GM18858 (cell line): ENCODE measurements at regions not wholly inside any gene's neighbourhood (a gene's known extent, or its start where the extent isn't known, plus 50 kb on each side); places are given as distances from the start of the nearest gene placed in this dataset.

Experiments
- ATAC-seq: cut with Tn5 transposase; IDR thresholded peaks from one replicate; pipeline ENCODE4 v1.9.1; 2021; ENCODE audit not compliant: unreplicated experiment

DNA sequence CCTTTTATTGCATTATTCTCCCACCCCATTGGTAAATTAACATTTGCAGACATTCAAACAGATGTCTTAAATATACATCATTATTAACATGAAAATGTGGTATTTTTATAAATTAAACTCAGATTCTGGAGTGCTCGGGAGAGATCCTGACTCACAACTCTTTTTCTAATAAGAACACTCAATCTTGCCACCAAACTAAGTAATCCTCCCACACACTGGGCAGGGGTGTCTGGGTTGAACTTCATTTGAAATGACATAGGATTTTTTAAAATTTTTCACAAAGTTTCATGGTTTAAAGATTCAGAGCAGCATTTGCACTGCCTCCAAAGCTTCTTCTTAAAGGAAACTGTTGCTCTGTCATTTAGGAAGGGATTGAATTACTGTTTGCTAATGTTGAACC is 754.3 kb downstream of the MECOM start:
- ATAC-seq, result no peak

DNA sequence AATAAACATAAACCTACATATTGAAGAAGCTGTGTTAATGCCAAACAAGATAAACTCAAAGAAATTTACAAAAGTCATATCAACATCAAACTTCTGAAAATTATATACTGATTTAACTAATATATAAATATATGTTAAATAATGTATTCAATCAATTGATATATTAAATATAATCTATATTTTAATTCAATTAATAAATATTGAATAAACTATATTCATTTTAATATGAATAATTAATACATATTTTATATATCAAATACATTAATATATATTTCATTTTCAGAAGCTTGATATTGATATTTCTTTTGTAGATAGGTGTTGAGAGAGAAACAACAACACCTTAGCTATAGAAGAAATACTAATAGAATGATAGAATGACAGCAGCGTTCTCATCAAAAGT is 768.1 kb downstream of the MECOM start:
- ATAC-seq, result no peak

DNA sequence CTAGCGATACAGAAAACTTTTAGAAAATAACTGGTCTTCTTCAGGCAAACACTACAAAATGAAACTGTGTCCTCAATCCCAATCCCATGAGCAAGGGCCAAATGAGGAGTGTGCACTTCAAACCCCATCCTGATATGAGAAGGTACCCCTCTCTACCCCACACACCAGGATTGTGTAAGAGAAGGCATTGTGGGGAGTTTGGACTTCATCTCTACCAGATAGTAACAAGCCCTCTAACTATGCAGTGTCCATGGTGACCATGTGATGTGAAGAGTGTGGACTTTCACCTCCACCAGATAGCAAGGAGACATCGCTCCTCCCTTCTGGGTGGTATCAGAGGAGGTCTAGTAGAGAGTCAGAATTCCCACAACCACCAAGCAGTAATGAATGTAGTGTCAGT is 769.3 kb downstream of the MECOM start:
- no peak for ATAC-seq

DNA sequence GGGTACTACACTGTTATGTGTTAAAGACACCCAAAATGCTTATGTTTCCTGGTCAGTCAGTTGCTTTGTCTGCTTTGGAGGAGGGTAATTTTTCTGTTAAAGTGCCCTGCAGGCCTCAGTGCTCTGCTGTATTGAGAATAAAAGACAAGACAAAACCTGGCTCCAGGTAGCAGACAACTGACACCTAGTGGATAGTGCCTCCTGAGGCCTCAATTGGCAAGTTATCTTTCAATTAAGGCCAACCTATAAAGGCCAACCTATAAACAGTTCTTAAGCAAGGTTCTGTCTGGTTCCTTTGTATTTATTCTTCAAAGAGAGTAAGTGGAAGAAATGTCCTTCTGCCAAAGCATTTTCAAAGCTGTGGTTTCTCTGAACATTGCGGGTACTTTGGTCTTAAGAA is 773.8 kb downstream of the MECOM start:
- no peak for ATAC-seq

DNA sequence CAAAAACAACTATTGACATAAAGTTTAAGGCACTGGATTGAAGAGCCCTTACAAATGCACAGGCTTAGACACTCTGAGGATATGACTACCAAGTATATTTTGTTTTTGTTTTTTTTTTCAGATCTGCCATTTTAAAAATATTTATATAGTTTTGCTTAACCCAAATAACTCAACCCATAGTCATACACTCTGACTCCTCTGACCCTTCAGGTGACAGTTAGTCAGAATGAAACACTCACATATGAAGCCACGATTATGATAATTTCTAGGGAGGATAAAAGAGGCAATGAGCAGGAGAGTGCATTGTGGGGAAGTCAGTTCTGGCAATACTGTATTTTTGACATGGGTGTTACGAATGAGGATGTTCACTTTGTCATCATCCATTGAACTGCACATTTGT is 774.7 kb downstream of the MECOM start:
- ATAC-seq, result no peak

DNA sequence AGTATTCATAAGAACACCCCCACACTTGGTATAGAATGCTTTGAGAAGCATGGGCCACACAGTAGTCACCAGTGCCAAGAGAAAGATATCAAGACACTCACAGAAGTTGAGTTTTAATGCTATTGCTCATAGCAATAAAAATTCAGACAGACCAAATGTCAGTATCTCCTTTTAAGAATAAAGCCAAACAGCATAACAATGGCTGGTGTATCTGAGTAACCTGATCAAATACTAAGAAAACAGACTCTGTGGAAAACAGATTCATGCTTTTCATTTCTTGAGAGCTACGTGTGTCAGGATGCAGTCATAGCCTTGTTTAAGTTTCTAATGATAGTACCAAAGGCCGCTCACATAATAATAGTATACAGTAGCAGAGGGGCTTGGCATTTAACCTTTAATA is 778.5 kb downstream of the MECOM start:
- ATAC-seq, result no peak

DNA sequence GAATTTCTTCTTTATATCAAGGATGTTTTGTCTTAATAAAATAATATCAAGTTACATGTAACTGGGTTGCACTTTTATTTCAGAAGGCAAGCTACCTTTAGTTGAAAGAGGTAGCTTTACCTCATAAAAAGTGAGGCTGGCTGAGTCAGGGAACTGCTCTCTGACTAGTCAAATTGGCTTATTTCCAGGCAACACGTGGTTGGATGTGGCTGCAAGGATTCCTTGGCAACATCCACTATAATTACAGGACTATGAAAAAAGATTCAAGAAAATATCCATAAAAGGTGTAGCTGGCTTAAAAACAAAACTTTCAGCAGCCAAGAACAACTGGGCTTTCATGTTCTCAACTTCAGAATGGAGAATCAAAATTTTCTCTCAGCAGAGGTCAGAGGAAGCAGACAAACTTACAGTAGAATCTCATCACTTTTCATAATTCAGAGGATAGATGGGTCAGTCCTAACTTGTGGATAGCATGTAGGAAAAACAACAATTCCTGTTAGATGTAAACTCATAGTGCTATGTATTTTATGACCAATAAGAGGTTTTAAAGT is 779.1 kb downstream of the MECOM start:
- no peak for ATAC-seq

DNA sequence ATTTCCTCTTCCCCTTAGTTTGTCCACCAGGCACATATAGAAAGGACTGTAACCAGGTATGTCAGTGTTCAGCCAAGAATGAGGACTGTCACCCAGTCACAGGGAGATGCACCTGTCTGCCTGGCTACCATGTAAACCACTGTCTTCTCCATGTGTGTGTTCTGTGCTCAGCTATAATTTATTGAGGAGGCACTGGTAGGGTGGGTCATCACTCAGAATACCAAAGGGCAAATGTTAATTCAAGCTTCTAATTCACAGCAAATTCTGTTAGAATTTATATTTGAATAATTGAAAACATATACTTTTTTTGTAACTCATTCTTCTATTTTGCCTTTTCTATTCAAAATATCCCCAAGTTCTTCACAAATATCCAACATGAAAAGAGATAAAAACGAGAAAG is 780.4 kb downstream of the MECOM start:
- no peak for ATAC-seq

DNA sequence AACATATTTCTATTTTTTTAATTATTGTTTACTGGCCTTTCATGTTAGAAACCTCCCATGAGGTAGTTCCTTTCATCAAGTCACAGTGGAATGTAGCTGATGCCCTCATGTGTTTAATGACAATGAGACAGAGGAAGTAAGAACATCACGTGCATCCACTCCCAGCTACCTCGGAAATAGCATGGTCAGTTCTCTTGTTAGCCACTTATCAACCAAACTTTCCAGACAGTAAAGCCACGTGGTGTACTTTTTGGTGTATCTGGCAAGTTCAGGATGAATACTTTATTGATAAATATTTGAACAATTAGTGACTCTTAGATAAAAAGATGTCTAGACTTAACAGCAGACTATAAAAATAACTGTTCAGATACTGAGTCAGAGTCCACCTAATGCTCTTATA is 781.7 kb downstream of the MECOM start:
- no peak for ATAC-seq

DNA sequence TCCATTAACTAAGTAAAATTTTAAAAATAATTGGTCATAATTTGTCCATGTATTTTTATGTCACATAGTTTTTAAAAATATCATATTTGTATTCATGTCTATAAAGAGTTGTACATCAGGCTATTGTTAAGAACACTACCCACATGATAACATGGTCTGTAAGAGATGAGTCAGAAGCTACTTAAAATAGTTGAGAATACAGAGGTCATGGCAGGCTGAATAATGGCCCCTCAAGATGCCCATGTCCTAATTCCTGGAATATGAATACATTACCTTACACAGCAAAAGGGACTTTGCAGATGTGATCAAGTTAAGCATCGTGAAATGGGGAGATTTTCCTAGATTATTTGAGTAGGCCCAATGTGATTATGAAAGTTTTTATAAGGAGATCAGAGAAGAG is 782.9 kb upstream of the GOLIM4 start:
- no peak for ATAC-seq

DNA sequence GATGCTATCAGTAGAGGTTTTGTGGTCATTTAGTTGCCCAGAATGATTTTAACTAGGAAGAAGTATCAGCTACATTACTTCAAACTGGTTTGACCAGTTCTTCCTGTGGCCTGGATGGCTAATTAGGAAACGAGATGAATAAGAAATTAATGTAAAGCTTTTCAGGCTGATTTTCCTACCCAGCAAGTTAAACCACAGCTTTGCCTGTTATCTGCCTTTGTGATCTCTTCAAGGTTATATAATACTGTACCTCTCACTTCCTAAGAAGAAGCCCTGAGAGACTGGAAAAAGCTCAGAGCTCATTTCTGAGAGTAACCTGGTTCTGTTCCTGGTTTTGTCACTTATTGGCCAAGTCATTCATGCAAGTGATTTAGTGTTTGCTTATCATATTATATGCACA is 782.2 kb upstream of the GOLIM4 start:
- ATAC-seq, result no peak

DNA sequence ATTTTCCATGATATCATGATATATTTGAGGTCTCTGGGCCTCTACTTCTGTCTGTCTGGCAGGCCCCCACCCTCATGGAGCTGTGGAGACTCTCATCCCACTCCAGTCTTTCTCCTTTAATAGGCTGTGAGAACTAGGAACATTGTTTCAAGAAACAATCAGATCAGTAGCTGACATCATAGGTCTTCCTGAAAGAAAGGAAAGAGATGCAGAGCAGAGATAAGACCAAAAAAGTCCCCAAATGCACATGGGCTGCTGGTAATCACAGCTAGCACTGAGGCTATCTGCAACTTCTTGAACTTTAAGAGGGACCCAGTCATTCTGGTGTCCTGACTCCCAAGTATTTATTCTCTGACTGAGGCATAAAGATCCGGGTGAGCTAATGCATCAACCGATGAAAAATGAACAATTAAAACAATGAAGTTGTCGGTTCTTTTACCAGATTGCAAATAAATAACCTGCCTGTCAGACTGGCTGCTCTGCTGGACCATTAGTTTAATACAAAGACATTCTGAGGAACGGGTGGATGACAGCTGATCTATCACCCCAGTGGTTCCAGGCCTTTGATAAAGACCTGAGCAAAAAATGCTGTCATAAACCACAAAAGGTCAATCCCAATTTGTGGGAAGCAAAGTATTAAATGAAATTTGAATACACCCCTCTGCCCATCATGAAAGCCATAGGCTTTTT is 780.8 kb upstream of the GOLIM4 start:
- no peak for ATAC-seq

DNA sequence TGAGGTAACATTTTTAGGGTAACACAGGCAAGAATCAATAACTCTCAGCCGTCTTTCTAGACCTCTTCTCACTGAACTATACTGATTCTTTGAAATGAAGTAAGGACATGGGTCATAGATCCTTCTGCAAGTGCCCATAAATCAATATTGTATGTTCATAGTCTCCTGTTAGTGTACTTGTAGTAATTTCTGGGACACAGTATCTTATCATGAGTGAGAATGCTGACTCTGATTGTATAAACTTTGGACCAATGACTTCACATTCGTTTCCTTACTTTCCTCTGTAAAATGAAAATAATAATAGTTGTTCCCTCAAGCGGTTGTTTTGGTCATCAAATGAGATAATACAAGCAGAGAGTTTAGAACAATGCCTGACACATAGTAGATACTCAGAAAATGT is 777.1 kb upstream of the GOLIM4 start:
- ATAC-seq, result no peak

DNA sequence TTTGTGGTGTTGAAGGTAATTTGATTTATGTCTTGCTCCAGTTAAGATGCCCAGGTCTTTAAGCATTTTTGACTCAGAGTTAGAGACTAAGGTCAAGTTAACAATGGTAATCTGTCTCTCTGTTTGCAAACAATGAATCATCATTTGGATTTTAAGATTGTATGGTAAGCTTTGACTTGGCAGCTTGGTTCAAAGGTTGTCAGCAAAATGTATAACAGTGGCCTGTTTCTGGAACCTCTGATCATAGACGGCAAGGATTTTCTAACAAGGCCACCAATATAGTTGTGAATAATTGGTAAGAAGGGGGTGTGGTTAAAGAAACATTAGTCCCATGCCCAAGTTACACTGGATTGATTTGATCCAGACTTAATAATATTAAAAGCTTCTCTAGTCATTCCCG is 775.2 kb upstream of the GOLIM4 start:
- no peak for ATAC-seq

DNA sequence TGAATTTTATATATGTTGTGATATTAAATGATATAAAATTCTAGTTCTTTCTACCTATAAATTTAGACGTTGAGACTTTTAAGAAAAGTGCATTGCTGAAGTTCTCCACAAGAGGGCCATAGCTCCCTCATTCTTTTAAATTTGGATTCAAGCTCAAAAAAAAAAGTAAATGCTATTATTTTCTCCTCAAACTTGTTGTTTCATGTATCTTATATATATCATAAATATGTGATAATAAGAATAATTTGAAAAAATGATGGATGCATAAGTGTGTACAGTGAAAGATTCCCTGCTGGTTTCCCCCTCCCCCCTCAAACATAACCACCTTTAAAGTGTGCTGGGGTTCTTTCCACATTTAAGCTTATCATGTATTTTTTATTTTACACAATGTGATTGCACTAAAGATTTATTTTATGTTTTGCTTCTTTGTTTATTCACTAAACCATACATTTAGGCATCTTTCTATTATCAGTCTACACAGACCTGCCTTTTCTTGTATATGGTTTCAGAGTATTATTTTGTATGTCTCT is 769.4 kb upstream of the GOLIM4 start:
- no peak for ATAC-seq

DNA sequence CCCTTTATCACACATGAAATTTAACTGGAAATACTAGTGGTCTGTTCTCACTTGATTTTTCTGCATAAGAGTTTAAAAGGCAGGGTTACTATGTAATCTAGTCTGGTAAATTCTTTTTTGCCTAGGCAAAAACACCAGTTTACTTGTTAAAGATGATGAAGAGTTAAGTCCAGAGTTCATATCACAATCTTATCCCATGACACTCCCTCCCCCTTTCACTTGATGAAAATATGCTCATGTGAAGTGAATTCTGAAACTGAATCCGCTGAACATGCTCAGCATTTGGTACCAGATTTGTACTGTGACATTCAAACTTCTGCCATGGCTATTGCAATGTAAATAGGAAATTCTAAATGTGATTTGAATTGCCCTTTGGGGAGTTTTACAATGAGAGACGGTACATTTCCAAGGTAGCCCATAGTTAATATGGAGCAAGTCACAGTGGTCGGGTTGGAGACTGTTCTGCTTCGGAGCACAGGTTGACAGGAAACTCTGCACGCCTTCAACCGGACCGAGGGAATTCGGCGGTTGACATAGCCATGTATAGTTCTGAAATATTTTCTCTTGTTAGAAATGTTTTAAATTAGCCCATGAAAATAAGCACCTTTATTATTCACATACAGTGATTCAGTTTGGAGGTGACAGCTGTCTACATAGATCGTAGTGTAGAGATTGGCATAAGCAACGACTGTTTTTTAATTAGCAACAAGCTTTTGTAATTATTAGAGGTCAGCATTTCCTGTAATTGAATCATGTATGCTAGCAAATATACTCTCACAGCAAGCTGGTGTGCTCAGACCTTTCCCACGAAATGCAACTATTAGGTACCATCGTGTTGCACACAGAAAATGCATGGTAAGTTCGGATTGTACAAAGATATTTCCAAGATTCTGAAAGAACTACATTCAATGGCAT is 768.6 kb upstream of the GOLIM4 start:
- no peak for ATAC-seq

DNA sequence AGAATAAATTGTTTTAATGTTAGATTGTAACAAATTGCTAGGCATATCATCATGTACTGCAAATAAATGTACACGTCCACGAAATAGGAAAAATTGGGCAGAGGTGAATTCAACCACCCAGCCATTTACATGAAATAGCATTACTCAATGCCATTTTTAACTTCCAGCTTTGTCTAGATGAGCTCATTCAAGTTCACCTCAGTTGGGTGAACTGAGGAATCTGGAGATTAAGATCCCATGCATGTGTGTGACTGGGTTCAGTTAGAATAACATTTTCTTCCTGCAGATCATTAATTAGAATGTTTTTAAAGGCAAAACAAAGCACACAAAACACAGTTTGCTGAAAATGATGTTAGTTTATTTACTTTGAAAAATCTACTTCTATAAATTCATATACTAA is 767.8 kb upstream of the GOLIM4 start:
- no peak for ATAC-seq

DNA sequence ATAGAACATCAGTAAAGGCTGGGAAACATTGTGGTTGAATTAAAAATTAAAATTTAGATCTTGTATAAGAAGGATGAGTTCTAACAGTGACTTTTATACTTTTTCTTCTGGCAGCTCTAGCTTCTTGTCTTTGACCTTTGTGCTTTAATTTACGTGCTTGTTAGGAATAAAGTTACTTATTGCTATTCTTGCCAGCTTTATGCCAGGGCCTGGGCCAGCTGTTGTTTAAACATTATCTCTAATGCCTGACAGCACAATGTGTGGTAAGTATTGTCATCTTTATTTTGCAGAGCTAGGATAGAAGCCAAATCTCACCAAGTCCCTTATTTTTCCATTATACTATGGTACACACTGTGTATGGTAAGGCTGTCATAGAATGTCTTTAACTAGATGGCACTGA is 766.7 kb upstream of the GOLIM4 start:
- ATAC-seq, result no peak

DNA sequence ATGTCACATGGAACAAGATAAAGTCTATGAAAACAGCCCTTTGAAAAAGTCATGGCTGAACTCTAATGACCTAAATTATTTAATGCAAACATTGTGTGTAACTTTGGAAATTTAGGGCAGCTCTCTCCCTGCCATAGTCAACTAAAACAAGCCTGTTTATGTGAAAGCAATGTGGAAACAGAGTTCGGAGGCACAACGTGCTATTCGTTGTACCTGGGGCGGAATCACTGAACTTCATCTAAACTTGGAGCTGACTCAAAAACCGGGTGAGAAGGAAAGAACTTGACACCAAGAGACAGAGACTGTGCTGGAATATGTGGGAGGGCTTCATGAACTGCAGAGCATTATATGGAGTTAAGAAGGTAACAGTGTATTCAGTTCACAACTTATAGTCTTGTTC is 764.9 kb upstream of the GOLIM4 start:
- no peak for ATAC-seq

DNA sequence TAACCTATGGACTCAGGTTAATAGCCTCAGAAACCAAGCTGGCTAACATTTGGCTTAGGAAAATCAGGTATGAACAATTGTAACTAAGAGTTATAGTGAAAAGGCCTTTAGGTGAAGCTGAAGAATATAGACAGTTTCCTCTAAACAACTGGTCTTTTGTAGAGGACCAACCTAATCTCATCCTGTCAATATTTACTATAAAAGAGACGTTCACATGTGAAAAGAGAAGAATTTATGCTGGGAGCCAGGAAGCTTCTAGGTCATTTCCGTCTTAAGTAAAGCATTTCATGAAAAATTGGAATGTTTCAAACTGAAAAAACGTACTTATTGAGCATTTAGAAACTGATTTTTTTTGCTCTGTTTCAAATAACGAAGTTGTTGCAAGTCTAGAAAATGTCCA is 764.3 kb upstream of the GOLIM4 start:
- no peak for ATAC-seq

DNA sequence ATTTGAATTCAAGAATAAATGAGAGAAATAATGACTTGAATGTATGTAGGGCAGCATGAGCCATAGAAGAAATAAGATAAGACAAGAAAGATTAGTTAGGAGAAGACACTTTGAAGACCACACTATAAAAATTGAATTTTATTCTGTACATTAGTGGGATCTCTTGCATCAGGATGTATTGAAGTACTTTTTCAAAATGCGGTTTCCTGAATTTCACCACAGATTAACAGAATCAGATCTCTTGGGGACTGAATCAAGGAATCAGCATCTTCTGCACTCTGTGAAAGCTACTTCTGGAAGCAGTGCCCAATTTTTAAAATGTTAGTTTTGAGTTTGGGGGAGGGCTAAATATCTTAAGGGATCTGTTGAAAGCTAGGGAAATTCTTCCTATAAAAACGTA is 763.9 kb upstream of the GOLIM4 start:
- no peak for ATAC-seq

DNA sequence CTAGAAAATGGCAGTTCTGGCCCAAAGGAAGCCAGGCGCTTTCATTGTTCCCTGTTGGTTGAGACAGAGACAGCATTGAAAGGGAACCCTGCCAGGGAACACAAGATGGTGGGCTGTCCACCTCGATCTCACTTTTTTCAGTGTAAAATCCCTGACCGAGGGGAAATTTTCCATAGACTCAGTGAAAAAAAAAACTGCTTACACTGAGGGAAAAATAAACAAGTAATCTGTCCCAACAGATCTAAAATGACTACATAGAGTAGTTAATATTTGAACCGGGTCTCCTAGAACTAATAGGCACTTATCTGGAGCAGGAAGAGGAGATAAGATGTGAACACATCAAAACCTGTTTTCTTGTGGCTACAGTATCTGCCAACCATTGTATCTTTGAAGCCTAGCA is 763.4 kb upstream of the GOLIM4 start:
- no peak for ATAC-seq
